HEK293 (cell line): ENCODE measurements at regions not wholly inside any gene's neighbourhood (a gene's known extent, or its start where the extent isn't known, plus 50 kb on each side); places are given as distances from the start of the nearest gene placed in this dataset.

Experiments
- CTCF ChIA-PET: fragments of 350-600 bp; formaldehyde crosslinking; extraction: SDS; loops from one replicate; lab custom pipeline; 2021; ENCODE audit warnings: antibody characterized with exemption; lab: Yijun Ruan, JAX
- POLR2A ChIA-PET: fragments of 300-600 bp; formaldehyde crosslinking; extraction: SDS; loops from one replicate; lab custom pipeline; 2020; ENCODE audit warnings: antibody characterized with exemption, inconsistent platforms; lab: Yijun Ruan, JAX
- H3K27ac ChIP-seq: fragments of 200-500 bp; sonication (Bioruptor generic); 2 replicates; pipeline ENCODE4 v1.5.1; 2014; ENCODE audit warnings: low read depth, low read length, control low read depth, inconsistent platforms; ENCODE audit errors: extremely low read depth
- H3K36me3 ChIP-seq, 2 experiments: fragments of 200-500 bp in 1 of 2; sonication (Bioruptor generic) in 1 of 2; 1 replicate in 1 of 2; 2 replicates in 1 of 2; pipeline ENCODE4 v1.5.1; 2014 to 2017; ENCODE audit warnings: inconsistent platforms in 2 of 2, low read length in 2 of 2; ENCODE audit not compliant: control insufficient read depth in 2 of 2, insufficient read depth in 1 of 2
- H3K4me1 ChIP-seq: fragments of 200-500 bp; sonication (Bioruptor generic); 2 replicates; pipeline ENCODE4 v1.5.1; 2014; ENCODE audit warnings: mild to moderate bottlenecking, low read length, inconsistent platforms; ENCODE audit not compliant: control insufficient read depth, insufficient read depth
- H3K4me3 ChIP-seq: 2 replicates; pipeline ENCODE4 v1.5.1; 2011; ENCODE audit warnings: low read depth, mild to moderate bottlenecking, control low read depth, low read length, moderate library complexity
- H3K9me3 ChIP-seq: fragments of 200-500 bp; sonication (Bioruptor generic); 2 replicates; pipeline ENCODE4 v1.5.1; 2014; ENCODE audit warnings: low read depth, low read length, inconsistent platforms; ENCODE audit not compliant: control insufficient read depth, insufficient read depth
- HOXC10 ChIP-seq: sonication (generic); formaldehyde crosslinking; IDR thresholded peaks from 2 replicates; pipeline ENCODE4 v1.8.1; 2023; ENCODE audit warnings: mild to moderate bottlenecking, missing genetic modification reagents
- KLF16 ChIP-seq: fragments of 450-650 bp; formaldehyde crosslinking; IDR thresholded peaks from 2 replicates; pipeline ENCODE4 v1.5.1; 2017; ENCODE audit warnings: missing biosample characterization, missing genetic modification characterization
- MZF1 ChIP-seq: fragments of 450-650 bp; formaldehyde crosslinking; IDR thresholded peaks from 2 replicates; pipeline ENCODE4 v1.5.1; 2017; ENCODE audit warnings: missing biosample characterization, missing genetic modification characterization, borderline replicate concordance
- ZNF239 ChIP-seq: fragments of 450-650 bp; formaldehyde crosslinking; IDR thresholded peaks from 2 replicates; pipeline ENCODE4 v1.5.1; 2016; ENCODE audit warnings: missing biosample characterization, missing genetic modification characterization
- ZNF335 ChIP-seq: fragments of 450-650 bp; formaldehyde crosslinking; conservative IDR thresholded peaks from 2 replicates; pipeline ENCODE4 v1.5.1; 2016; ENCODE audit warnings: missing biosample characterization, missing genetic modification characterization
- ZNF530 ChIP-seq: fragments of 450-650 bp; formaldehyde crosslinking; IDR thresholded peaks from 2 replicates; pipeline ENCODE4 v1.5.1; 2016; ENCODE audit warnings: low read depth, missing biosample characterization, missing genetic modification characterization
- TF ChIP-seq, protein P1 (sequence below): fragments of 450-650 bp; formaldehyde crosslinking; IDR thresholded peaks from 2 replicates; pipeline ENCODE4 v1.5.1; 2016; ENCODE audit warnings: missing biosample characterization, missing genetic modification characterization
- TF ChIP-seq, protein P2 (sequence below): fragments of 450-650 bp; formaldehyde crosslinking; conservative IDR thresholded peaks from 2 replicates; pipeline ENCODE4 v1.5.1; 2016; ENCODE audit warnings: low read depth, missing biosample characterization, missing genetic modification characterization
- TF ChIP-seq, protein P3 (sequence below): fragments of 450-650 bp; formaldehyde crosslinking; IDR thresholded peaks from 2 replicates; pipeline ENCODE4 v1.5.1; 2016; ENCODE audit warnings: missing biosample characterization, missing genetic modification characterization, borderline replicate concordance
- TF ChIP-seq, protein P4 (sequence below): fragments of 450-650 bp; formaldehyde crosslinking; IDR thresholded peaks from 2 replicates; pipeline ENCODE4 v1.5.1; 2016; ENCODE audit warnings: missing biosample characterization, missing genetic modification characterization, borderline replicate concordance
- TF ChIP-seq, protein P5 (sequence below): fragments of 450-650 bp; formaldehyde crosslinking; IDR thresholded peaks from 2 replicates; pipeline ENCODE4 v1.5.1; 2016; ENCODE audit warnings: missing biosample characterization, missing genetic modification characterization

DNA sequence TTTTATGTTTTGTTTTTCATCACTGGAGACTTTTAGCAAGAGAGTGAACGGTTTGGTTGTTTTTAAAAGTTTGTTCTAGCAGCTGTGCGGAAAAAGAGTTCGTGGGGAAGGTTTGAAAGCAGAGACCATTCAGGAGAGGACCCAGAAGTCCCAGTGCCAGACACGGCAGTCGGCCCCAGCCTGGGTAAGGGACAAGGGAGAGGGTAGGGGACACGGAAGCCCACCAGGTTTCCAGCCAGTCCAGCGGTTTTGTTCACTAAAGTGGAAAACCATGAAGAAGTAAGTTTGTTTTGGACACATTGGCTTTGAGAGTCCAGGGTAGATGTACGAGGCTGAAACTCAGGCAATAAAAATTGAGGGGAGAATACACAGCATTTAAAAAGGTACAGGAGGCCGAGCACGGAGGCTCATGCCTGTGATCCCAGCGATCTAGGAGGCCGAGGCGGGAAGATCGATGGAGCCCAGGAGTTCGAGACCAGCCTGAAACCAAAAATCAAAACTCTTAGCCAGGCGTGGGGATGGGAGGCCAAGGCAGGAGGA is 56.8 kb upstream of the RPH3AL start:
- TF ChIP-seq, protein P1, sequence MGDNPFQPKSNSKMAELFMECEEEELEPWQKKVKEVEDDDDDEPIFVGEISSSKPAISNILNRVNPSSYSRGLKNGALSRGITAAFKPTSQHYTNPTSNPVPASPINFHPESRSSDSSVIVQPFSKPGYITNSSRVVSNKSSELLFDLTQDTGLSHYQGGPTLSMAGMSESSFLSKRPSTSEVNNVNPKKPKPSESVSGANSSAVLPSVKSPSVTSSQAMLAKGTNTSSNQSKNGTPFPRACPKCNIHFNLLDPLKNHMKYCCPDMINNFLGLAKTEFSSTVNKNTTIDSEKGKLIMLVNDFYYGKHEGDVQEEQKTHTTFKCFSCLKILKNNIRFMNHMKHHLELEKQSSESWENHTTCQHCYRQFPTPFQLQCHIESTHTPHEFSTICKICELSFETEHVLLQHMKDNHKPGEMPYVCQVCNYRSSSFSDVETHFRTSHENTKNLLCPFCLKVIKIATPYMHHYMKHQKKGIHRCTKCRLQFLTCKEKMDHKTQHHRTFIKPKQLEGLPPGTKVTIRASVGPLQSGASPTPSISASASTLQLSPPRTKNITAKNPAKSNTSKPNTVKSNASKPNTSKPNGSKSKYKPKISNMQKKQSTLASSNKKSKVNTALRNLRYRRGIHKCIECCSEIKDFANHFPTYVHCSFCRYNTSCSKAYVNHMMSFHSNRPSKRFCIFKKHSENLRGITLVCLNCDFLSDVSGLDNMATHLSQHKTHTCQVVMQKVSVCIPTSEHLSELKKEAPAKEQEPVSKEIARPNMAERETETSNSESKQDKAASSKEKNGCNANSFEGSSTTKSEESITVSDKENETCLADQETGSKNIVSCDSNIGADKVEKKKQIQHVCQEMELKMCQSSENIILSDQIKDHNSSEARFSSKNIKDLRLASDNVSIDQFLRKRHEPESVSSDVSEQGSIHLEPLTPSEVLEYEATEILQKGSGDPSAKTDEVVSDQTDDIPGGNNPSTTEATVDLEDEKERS (tag by site-specific recombination): 0 out of 2 replicates have a peak, but pooled peaks have one; percentile 67
- TF ChIP-seq MZF1 (tag by site-specific recombination): no peak
- TF ChIP-seq, protein P2, sequence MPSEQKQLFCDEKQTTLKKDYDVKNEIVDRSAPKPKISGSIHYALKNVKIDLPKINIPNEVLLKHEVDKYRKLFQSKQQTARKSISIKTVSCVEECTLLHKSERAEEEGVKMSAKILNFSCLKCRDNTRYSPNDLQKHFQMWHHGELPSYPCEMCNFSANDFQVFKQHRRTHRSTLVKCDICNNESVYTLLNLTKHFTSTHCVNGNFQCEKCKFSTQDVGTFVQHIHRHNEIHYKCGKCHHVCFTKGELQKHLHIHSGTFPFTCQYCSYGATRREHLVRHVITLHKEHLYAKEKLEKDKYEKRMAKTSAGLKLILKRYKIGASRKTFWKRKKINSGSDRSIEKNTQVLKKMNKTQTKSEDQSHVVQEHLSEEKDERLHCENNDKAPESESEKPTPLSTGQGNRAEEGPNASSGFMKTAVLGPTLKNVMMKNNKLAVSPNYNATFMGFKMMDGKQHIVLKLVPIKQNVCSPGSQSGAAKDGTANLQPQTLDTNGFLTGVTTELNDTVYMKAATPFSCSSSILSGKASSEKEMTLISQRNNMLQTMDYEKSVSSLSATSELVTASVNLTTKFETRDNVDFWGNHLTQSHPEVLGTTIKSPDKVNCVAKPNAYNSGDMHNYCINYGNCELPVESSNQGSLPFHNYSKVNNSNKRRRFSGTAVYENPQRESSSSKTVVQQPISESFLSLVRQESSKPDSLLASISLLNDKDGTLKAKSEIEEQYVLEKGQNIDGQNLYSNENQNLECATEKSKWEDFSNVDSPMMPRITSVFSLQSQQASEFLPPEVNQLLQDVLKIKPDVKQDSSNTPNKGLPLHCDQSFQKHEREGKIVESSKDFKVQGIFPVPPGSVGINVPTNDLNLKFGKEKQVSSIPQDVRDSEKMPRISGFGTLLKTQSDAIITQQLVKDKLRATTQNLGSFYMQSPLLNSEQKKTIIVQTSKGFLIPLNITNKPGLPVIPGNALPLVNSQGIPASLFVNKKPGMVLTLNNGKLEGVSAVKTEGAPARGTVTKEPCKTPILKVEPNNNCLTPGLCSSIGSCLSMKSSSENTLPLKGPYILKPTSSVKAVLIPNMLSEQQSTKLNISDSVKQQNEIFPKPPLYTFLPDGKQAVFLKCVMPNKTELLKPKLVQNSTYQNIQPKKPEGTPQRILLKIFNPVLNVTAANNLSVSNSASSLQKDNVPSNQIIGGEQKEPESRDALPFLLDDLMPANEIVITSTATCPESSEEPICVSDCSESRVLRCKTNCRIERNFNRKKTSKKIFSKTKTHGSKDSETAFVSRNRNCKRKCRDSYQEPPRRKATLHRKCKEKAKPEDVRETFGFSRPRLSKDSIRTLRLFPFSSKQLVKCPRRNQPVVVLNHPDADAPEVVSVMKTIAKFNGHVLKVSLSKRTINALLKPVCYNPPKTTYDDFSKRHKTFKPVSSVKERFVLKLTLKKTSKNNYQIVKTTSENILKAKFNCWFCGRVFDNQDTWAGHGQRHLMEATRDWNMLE (tag by site-specific recombination): 0 out of 2 replicates have a peak, but pooled peaks have one; percentile 36
- TF ChIP-seq, protein P3, sequence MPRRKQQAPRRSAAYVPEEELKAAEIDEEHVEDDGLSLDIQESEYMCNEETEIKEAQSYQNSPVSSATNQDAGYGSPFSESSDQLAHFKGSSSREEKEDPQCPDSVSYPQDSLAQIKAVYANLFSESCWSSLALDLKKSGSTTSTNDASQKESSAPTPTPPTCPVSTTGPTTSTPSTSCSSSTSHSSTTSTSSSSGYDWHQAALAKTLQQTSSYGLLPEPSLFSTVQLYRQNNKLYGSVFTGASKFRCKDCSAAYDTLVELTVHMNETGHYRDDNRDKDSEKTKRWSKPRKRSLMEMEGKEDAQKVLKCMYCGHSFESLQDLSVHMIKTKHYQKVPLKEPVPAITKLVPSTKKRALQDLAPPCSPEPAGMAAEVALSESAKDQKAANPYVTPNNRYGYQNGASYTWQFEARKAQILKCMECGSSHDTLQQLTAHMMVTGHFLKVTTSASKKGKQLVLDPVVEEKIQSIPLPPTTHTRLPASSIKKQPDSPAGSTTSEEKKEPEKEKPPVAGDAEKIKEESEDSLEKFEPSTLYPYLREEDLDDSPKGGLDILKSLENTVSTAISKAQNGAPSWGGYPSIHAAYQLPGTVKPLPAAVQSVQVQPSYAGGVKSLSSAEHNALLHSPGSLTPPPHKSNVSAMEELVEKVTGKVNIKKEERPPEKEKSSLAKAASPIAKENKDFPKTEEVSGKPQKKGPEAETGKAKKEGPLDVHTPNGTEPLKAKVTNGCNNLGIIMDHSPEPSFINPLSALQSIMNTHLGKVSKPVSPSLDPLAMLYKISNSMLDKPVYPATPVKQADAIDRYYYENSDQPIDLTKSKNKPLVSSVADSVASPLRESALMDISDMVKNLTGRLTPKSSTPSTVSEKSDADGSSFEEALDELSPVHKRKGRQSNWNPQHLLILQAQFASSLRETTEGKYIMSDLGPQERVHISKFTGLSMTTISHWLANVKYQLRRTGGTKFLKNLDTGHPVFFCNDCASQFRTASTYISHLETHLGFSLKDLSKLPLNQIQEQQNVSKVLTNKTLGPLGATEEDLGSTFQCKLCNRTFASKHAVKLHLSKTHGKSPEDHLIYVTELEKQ: no peak
- TF ChIP-seq ZNF335 (tag by site-specific recombination): peak; percentile 22
- no peaks in the 10 kb centered on the region for H3K9me3 ChIP-seq
- peaks cover 0 to 3% of the 10 kb centered on the region in 2 experiments; a peak in 1 of 3 replicates for H3K36me3 ChIP-seq
- CTCF ChIA-PET: no interaction called here
- peak overlapping the region; percentile 27 for H3K4me3 ChIP-seq
- POLR2A ChIA-PET: no interaction called here
- peaks cover 6% of the 10 kb centered on the region for H3K4me1 ChIP-seq
- H3K27ac ChIP-seq: peak overlapping the region; percentile 70; the same call in 1 of the 2 replicates

DNA sequence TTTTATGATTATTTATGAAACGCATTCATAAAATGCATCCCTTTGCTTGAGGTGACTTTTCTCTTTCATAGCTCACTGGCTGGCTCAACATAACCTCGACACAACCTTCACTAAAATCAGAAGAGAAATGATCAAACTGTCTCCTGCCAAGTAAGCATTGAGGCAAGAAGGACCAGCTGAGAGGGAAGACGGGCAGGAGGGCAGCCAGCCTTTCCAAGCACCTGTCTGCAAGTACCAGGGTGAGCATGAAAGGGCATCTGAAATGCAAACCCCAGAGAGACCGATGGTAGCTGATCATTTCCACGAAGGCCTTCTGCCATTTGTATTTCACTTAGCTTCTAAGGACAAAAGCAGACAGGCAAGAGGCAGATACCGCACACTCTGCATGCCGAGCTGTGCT is 52.1 kb upstream of the RPH3AL start:
- no peaks in the 10 kb centered on the region for H3K9me3 ChIP-seq
- POLR2A ChIA-PET: no interaction called here
- H3K4me1 ChIP-seq: peaks cover 4% of the 10 kb centered on the region
- H3K27ac ChIP-seq: no peak overlapping the region
- H3K36me3 ChIP-seq: no peaks in the 10 kb centered on the region
- no peak overlapping the region for H3K4me3 ChIP-seq
- CTCF ChIA-PET: interaction anchor here (0.8 kb wide), 1 partner anchor 348 kb away, joined by 3 read pairs; no protein-coding TSS in a partner anchor
- TF ChIP-seq, protein P4, sequence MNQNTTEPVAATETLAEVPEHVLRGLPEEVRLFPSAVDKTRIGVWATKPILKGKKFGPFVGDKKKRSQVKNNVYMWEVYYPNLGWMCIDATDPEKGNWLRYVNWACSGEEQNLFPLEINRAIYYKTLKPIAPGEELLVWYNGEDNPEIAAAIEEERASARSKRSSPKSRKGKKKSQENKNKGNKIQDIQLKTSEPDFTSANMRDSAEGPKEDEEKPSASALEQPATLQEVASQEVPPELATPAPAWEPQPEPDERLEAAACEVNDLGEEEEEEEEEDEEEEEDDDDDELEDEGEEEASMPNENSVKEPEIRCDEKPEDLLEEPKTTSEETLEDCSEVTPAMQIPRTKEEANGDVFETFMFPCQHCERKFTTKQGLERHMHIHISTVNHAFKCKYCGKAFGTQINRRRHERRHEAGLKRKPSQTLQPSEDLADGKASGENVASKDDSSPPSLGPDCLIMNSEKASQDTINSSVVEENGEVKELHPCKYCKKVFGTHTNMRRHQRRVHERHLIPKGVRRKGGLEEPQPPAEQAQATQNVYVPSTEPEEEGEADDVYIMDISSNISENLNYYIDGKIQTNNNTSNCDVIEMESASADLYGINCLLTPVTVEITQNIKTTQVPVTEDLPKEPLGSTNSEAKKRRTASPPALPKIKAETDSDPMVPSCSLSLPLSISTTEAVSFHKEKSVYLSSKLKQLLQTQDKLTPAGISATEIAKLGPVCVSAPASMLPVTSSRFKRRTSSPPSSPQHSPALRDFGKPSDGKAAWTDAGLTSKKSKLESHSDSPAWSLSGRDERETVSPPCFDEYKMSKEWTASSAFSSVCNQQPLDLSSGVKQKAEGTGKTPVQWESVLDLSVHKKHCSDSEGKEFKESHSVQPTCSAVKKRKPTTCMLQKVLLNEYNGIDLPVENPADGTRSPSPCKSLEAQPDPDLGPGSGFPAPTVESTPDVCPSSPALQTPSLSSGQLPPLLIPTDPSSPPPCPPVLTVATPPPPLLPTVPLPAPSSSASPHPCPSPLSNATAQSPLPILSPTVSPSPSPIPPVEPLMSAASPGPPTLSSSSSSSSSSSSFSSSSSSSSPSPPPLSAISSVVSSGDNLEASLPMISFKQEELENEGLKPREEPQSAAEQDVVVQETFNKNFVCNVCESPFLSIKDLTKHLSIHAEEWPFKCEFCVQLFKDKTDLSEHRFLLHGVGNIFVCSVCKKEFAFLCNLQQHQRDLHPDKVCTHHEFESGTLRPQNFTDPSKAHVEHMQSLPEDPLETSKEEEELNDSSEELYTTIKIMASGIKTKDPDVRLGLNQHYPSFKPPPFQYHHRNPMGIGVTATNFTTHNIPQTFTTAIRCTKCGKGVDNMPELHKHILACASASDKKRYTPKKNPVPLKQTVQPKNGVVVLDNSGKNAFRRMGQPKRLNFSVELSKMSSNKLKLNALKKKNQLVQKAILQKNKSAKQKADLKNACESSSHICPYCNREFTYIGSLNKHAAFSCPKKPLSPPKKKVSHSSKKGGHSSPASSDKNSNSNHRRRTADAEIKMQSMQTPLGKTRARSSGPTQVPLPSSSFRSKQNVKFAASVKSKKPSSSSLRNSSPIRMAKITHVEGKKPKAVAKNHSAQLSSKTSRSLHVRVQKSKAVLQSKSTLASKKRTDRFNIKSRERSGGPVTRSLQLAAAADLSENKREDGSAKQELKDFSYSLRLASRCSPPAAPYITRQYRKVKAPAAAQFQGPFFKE: no peak
- TF ChIP-seq ZNF239 (tag by site-specific recombination): no peak
- TF ChIP-seq, protein P5, sequence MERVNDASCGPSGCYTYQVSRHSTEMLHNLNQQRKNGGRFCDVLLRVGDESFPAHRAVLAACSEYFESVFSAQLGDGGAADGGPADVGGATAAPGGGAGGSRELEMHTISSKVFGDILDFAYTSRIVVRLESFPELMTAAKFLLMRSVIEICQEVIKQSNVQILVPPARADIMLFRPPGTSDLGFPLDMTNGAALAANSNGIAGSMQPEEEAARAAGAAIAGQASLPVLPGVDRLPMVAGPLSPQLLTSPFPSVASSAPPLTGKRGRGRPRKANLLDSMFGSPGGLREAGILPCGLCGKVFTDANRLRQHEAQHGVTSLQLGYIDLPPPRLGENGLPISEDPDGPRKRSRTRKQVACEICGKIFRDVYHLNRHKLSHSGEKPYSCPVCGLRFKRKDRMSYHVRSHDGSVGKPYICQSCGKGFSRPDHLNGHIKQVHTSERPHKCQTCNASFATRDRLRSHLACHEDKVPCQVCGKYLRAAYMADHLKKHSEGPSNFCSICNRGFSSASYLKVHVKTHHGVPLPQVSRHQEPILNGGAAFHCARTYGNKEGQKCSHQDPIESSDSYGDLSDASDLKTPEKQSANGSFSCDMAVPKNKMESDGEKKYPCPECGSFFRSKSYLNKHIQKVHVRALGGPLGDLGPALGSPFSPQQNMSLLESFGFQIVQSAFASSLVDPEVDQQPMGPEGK (tag by site-specific recombination): no peak
- TF ChIP-seq HOXC10 (CRISPR knock-in tag): no peak
- TF ChIP-seq KLF16: no peak
- TF ChIP-seq ZNF530: no peak
